Activated CD8-positive, alpha-beta memory T cell treated with anti-CD3 and anti-CD28 coated beads, Interleukin-2, amount 50 U/mL, for 1 hour (primary cell): ENCODE measurements at regions not wholly inside any gene's neighbourhood (a gene's known extent, or its start where the extent isn't known, plus 50 kb on each side); places are given as distances from the start of the nearest gene placed in this dataset.

Source experiments
- DNase-seq: peaks from one replicate; pipeline ENCODE4 v3.0.0-alpha.2; 2020; ENCODE audit errors: extremely low read depth

DNA sequence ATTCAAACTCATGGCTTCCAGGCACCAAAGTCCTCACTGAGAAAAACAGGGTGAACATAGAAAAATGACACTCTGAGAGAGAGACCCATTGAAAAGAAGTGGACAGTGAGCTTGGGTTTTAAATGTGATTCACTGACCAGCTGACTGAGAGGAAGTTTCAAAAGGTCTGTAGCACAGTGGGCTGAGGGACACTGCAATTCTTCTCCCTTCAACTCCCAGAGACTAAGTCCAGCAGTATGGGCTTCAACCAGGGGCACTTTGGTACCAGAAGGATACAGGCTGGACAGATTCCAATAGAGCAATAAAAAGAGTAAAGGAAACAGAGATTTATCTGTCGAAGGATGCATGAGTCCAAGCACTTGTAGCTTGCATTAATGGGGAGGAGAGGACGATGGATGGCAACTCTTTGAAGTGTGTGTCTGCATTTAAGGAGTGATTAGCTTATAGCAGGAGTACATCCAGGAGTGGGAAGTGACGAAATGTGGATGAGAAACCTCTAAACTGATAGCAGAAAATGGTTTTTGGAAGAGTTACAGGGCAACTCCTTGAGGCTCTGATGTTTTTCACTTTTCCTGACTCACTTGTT lies 117.0 kb upstream of the ANKRD55 start:
- DNase-seq: no peak

GRCh38 chr5:56349461-56349860 lies 116.3 kb upstream of the ANKRD55 start:
- no peak for DNase-seq

GRCh38 chr5:56346741-56347535 lies 113.8 kb upstream of the ANKRD55 start:
- DNase-seq: no peak

DNA sequence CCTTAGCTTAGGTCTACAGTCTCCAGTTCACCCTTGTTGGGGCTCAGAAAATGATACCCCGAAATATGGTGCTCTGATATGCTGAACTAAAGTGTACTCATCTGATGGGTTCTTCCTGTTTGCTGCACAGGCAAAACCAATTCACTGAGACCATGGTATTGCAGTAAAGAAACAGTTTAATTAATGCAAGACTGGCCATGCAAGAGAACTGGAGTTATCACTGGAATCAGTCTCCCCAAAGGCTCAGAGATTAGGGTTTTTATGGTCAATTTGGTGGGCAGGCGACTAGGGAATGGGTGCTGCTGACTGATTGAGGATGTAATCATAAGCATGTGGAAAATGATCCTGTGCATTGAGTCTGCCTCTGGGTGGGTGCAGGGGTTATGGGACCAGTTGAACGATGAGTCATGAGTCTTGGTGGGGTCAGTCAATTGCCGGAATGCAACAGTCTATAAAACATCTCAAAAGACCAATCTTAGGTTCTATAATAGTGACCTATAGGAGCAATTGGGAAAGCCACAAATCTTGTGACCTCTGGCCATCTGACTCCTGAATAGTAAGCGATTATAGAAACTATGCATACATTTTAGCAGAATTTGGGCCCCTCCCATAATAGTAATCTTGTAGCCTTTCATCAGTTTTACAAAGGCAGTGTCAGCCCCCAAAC lies 113.0 kb upstream of the ANKRD55 start:
- DNase-seq: no peak

GRCh38 chr5:56345352-56345751 lies 112.2 kb upstream of the ANKRD55 start:
- DNase-seq: no peak

- DNase-seq: no peak
Measured at GRCh38 chr5:56344594-56344993, 111.5 kb upstream of the ANKRD55 start.

DNA sequence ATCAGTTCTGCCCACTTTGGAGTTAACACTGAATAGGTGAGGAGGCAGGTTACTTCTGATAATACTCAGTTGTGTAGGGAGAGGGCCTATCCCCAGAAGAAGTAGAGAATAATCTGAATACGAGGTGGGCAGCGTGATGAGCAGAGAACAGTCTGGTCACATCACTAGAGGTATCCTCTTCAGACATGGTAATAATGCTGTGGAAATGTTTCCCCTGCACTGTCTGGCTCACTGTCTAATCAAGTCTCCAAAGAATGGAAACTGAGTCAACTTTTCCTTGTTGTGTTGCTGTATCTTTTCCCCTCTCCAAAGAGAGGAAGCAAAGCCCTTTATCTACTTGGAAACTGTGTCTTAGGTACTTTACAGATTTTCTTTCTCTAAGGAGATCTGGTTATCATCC lies 110.9 kb upstream of the ANKRD55 start:
- DNase-seq: no peak

DNA sequence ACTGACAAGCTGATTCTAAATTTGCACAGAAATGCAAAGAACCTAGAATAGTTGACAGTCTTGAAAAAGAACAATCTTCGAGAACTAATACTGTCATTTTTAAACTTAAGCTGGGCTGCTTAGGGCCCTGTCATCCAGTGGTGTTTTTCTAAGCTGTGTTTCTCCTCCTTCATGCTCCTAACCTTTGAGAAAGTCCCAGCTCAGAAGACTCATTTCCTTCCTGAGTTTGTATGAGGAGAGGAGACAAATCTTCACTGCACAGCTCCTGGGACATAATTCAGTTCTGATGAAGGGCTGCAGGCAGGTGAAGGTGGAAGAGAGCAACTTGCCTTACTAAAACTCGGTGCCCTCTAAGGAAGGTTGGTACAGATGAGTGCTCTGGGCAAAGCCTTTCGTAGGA lies 109.5 kb upstream of the ANKRD55 start:
- no peak for DNase-seq

DNA sequence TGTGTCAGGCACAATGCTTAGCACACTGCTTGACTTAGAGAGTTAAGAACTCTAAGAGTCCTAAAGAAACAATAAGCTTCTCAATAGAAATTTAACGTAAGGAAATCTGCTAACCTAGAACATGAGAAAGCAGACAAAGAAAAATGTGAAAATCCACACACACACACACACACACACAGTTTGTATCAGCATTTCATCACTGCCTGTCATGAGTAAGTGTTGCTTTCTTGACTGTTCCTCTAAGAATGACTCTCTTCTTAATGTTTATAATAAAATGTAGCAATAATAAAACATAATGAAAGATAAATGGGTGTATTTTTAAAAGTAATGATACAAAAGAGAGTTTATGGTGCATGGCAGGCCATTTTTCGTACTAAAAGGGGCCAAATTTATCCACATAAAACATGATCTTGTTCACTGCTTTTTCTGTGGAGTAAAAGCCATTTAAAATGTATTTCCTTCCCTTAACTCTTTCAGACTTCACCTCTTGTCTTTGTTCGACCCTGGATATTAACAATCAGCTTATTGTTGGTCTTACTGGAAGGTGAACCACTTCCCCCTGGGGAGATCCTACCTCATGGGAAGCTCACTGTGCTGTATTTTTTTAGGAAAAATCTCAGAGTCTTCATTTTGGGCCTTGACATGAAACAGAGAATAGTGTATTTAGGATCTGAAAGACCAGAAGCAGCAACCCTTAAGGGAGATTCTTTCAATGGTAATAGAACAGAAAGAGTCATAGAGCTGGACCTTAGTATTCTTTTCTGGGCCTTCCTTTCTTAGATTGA lies 107.3 kb upstream of the ANKRD55 start:
- DNase-seq: no peak

- DNase-seq: no peak
Measured at GRCh38 chr5:56339732-56340131, 106.6 kb upstream of the ANKRD55 start.

DNA sequence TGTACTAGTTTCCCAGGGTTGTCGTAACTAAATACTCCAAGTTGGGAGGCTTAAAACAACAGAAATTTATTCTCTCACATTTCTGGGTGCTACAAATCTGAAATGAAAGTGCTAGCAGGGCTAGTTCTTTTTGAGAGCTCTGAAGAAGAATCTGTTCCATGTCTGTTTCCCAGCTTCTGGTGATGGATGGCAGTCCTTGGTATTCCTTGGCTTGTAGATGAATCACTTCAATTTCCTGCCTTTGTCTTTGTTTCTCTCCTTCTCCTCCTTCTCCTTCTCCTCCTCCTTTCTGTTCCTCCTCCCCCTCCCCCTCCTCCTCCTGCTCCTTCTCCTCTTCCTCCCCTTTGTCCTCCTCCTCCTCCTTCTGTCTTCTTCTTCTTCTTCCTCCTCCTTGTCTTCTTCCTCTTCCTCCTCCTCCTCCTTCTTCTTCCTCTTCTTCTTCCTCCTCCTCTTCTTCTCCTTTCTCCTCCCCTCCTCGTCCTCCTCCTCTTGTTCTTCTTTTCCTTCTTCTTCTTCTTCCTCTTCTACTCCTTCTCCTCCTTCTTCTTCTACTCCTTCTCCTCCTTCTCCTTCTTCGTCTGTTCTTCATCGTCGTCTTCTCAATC lies 104.7 kb upstream of the ANKRD55 start:
- no peak for DNase-seq

DNA sequence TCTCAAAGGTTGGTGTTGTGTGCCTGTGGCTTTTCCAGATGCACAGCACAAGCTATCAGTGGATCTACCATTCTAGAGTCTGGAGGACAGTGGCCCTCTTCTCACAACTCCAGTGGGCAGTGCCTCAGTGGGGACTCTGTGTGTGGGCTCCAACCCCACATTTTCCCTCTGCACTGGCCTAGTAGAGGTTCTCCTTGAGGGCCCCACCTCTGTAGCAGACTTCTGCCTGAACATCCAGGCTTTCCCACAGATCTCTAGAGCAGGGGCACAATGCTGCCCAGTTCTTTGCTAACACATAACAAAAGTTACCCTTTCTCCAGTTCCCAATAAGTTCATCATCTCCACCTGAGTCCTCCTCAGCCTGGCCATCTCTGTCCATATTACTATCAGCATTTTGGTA lies 102.1 kb upstream of the ANKRD55 start:
- no peak for DNase-seq

DNA sequence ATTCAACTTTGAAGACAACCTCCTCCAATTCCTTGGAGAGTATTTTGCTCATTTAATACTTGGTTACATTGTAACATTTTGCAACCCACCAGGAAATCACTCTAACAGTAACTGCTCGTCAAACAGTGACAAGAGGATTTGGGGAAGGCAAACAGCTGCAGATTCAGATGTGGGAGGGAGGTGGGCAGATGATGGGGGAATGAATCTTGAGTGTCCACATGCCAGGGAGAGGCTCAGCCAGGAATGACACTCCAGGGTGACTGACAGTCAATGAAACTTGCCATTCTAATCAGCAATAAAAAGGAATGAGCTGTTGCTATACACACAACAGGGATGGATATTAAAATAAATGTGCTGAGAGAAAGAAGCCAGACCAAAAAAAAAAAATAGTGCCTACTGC lies 97.7 kb upstream of the ANKRD55 start:
- DNase-seq: no peak

- DNase-seq: no peak
Measured at GRCh38 chr5:56330167-56330566, 97.0 kb upstream of the ANKRD55 start.

- DNase-seq: no peak
Measured at GRCh38 chr5:56329652-56330051, 96.5 kb upstream of the ANKRD55 start.

DNA sequence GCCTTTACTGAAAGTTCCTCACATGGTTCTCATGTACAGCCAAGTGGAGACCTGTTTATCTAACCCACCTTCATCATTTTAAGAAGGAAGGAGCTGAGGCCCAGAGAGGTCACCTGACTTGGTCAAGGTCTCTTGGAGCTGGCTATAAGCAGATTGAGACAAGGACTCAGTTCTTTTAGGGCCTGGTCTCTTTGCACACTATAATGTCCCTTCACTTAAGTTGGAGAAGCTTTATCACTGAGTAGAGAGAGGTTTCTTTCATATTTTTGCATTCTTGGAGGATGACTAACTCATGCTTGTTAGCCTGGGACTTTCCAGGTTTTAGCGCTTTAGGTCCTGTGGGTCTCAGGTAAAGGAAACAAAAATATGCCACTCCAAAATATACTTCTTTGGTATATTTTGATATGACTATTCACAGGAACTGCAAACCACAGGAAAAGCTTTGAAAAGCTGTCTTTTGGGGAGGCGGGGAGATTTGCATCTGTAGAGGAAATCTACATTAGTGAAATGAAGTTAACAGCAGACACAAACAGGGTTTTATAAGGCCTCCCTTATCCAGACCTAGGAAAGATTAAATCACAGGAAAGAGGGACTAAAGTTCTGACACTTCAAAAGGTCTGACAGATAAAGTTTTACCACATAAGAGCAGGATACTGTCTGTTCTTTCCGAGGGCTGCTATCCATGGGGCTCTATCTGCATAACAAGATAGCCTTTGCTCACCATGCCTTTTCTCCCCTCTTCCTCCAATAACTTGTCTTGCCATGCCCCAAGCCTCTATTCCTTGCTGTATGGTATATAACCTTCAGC lies 95.8 kb upstream of the ANKRD55 start:
- DNase-seq: no peak

DNA sequence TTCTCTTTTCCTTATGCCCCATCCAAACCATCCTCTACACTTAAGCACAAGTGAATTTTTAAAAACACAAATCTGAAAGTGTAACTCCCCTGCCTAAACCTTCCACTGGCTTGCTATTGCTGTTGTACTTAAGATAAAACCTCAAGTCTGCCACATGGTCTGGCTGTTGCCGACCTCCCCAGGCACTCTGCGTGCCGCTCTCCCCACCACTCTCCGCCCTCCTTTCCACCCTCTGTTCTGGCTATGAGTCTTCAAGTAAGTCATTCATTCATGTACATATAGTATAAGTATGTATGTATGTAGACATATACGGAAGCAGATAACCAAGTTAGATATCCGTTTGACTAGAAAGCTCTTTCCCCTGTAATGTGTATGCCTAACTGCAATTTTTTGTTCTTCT lies 94.7 kb upstream of the ANKRD55 start:
- no peak for DNase-seq

DNA sequence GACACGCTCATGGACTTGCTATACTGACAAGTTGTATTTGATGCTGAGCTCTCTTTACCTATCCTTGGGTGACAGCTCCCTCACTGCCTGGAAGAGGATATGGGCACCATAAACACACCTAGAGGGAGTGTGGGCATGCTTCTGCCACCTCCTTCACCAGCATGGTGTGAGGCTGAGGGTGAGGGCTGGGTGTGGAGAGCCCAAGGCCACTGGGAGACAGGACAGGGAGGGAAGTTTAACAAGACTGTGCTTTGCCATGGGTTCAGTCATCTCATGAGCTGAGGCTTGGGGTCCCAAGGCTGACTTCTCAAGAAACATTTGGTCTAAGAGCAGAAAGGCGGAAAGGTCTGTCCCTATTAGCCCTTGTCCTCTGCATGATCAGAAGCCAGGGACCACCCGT lies 93.6 kb upstream of the ANKRD55 start:
- DNase-seq: no peak

DNA sequence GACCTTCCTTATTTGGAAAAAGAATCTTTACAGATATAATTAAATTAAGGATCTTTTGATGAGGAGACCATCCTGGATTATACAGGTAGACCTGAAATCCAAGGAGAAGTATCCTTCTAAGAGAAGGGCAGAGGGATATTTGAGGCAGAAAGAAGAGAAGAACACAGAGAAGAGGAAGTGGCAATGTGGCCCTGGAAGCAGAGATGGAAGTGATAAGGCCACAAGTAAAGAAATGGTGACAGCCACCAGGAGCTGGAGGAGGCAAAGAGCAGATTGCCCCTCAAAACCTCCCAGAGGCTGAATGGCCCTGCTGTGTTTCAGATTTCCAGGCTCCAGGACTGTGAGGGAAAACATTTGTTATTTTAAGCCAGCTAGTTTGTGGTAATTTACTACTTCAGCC lies 93.0 kb upstream of the ANKRD55 start:
- DNase-seq: no peak

DNA sequence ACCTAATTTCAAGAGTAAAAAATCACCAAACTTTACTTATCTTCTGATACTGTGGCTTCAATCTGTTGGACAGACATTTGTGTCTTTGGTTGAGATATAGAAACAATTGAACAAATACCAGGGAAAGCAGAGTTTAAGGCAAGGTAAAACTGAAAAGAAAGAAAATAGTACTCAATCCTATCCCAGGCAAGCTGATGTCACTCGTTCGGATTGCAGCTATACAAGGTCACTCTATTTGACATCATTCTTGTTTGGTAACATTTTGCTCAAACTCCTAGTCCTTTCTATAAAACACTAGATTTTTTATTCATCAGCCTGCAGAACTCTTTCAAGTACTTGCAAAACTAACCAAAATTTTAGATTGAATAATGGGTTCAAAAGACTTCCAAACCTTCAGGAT lies 91.9 kb upstream of the ANKRD55 start:
- no peak for DNase-seq

DNA sequence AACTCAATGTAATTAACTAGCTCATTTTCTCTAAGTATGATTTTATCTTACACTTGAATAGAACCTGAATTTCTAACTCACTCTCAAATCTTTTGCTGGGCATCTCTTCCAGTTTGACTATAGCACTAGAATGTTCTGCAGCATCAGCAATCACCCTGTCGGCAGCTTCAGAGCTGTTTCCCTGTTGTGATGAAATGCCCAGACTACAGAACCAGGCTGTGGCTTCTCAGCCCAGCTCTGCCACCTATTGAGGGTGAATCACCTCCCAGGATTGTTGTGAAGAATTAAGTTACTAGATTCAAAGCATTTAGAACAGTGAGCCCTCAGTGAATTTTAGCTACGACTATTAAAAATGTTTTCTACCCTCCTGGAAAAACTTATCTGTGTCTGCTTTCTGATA lies 90.4 kb upstream of the ANKRD55 start:
- no peak for DNase-seq
